GM06990 (cell line): ENCODE measurements at regions not wholly inside any gene's neighbourhood (a gene's known extent, or its start where the extent isn't known, plus 50 kb on each side); places are given as distances from the start of the nearest gene placed in this dataset.
"Not testable (repeated sequence)": the region's sequence is repeated elsewhere in the genome, so short reads cannot be mapped to it uniquely, and the experiment has no call there.

Experiments
- DNase-seq: peaks from one replicate; pipeline ENCODE4 v3.0.0-alpha.2; 2011; ENCODE audit not compliant: insufficient read length; ENCODE audit errors: extremely low read depth
- H3K27me3 ChIP-seq: replicated peaks from 2 replicates; pipeline ENCODE4 v1.6.0; 2011; ENCODE audit warnings: low read length; ENCODE audit not compliant: control insufficient read depth, insufficient read depth
- H3K36me3 ChIP-seq: 2 replicates; pipeline ENCODE4 v1.5.1; 2011; ENCODE audit warnings: low read length; ENCODE audit not compliant: control insufficient read depth, insufficient read depth
- H3K4me3 ChIP-seq: replicated peaks from 2 replicates; pipeline ENCODE4 v1.5.1; 2011; ENCODE audit warnings: low read depth, mild to moderate bottlenecking, control low read depth, low read length
- TF ChIP-seq, protein P1 (sequence below): IDR thresholded peaks from 2 replicates; pipeline ENCODE4 v1.5.1; 2011; ENCODE audit warnings: low read length, control low read depth, mild to moderate bottlenecking, inconsistent platforms; ENCODE audit not compliant: insufficient read depth, poor library complexity, severe bottlenecking

DNA sequence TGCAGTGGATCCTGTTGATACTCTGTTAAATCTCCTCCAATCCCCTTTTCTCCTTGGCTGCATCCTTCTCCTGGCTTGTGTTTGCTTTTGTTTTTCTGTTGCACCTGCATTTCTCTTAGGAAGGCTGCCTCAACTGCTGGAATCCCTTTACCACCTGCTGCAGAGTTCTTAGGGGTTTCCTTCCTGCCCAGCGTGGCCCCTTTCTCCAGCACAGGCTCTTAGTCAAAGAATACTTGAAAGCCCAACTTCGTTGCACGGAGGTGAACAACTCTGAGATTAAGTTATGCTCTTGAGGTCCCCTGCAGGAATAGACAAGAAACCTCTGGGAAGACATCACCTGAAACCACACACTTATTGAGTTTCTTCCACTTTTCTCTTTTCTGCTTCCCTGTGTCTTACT lies 121.6 kb upstream of the GRM7 start:
- Histone ChIP-seq H3K4me3 (no peak overlapping the region), H3K27me3 (no peaks in the 10 kb centered on the region), H3K36me3 (no peaks in the 10 kb centered on the region)
- no peak for DNase-seq
- TF ChIP-seq, protein P1, sequence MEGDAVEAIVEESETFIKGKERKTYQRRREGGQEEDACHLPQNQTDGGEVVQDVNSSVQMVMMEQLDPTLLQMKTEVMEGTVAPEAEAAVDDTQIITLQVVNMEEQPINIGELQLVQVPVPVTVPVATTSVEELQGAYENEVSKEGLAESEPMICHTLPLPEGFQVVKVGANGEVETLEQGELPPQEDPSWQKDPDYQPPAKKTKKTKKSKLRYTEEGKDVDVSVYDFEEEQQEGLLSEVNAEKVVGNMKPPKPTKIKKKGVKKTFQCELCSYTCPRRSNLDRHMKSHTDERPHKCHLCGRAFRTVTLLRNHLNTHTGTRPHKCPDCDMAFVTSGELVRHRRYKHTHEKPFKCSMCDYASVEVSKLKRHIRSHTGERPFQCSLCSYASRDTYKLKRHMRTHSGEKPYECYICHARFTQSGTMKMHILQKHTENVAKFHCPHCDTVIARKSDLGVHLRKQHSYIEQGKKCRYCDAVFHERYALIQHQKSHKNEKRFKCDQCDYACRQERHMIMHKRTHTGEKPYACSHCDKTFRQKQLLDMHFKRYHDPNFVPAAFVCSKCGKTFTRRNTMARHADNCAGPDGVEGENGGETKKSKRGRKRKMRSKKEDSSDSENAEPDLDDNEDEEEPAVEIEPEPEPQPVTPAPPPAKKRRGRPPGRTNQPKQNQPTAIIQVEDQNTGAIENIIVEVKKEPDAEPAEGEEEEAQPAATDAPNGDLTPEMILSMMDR, result no peak

GRCh38 chr3:6743067-6743720 lies 117.7 kb upstream of the GRM7 start:
- TF ChIP-seq, protein P1, result no peak
- DNase-seq, result no peak
- Histone ChIP-seq H3K27me3 (no peaks in the 10 kb centered on the region), H3K4me3 (no peak overlapping the region), H3K36me3 (no peaks in the 10 kb centered on the region)

- Histone ChIP-seq H3K27me3 (no peaks in the 10 kb centered on the region), H3K36me3 (no peaks in the 10 kb centered on the region)
- TF ChIP-seq, protein P1, result no peak
These were observed 114.5 kb upstream of the GRM7 start for GRCh38 chr3:6746443-6746842.

GRCh38 chr3:6747017-6747416 lies 113.9 kb upstream of the GRM7 start:
- DNase-seq, result no peak
- Histone ChIP-seq H3K4me3 (no peak overlapping the region), H3K36me3 (no peaks in the 10 kb centered on the region), H3K27me3 (no peaks in the 10 kb centered on the region)
- TF ChIP-seq, protein P1, result no peak

More at GRCh38 chr3:6746443-6746842, 114.5 kb upstream of the GRM7 start:
- no peak overlapping the region for H3K4me3 ChIP-seq
- DNase-seq, result no peak

- TF ChIP-seq, protein P1, result no peak
- H3K4me3 ChIP-seq, result no peak overlapping the region
- DNase-seq, result no peak
- no peaks in the 10 kb centered on the region for H3K36me3 ChIP-seq
- H3K27me3 ChIP-seq, result no peaks in the 10 kb centered on the region
These were observed 110.1 kb upstream of the GRM7 start for GRCh38 chr3:6750782-6751181.

GRCh38 chr3:6753536-6753935 lies 107.4 kb upstream of the GRM7 start:
- no peak for DNase-seq
- TF ChIP-seq, protein P1, result no peak
- H3K4me3 ChIP-seq, result no peak overlapping the region
- H3K36me3 ChIP-seq, result no peaks in the 10 kb centered on the region
- no peaks in the 10 kb centered on the region for H3K27me3 ChIP-seq

DNA sequence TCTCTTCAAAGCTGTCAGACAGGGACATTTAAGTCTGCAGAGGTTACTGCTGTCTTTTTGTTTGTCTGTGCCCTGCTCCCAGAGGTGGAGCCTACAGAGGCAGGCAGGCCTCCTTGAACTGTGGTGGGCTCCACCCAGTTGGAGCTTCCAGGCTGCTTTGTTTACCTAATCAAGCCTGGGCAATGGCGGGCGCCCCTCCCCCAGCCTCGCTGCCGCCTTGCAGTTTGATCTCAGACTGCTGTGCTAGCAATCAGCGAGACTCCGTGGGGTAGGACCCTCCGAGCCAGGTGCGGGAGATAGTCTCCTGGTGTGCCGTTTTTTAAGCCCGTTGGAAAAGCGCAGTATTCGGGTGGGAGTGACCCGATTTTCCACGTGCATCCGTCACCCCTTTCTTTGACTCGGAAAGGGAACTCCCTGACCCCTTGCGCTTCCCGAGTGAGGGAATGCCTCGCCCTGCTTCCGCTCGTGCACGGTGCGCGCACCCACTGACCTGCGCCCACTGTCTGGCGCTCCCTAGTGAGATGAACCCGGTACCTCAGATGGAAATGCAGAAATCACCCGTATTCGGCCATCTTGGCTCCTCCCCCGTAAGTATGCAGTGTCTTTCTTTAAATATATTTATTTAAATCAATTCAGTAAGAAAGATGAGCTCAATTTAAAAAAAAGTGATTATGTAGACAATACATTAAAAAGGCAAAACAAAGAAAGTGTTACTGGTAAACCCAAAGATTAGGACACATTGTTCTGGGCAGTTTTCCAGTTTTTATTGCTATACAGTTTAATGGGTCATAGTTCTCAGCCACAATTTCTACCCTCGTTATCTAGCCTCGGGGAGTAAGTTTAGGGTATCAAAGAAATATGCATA lies 91.2 kb upstream of the GRM7 start:
- not testable (repeated sequence) for H3K27me3 ChIP-seq, H3K4me3 ChIP-seq, DNase-seq, H3K36me3 ChIP-seq
